Smooth muscle cell (in vitro differentiated cells): ENCODE measurements at regions not wholly inside any gene's neighbourhood (a gene's known extent, or its start where the extent isn't known, plus 50 kb on each side); places are given as distances from the start of the nearest gene placed in this dataset.

Experiments used
- DNase-seq: peaks from one replicate; lab custom pipeline; 2025; ENCODE audit not compliant: unreplicated experiment; lab: John Stamatoyannopoulos, UW
- H2AFZ ChIP-seq: fragments of 200-600 bp; sonication (generic); 2 replicates; pipeline ENCODE4 v1.6.0; 2016; ENCODE audit warnings: antibody characterized with exemption, low read depth, mild to moderate bottlenecking
- H3F3A ChIP-seq: fragments of 200-600 bp; sonication (generic); 2 replicates; pipeline ENCODE4 v1.6.0; 2017; ENCODE audit warnings: antibody characterized with exemption, low read depth
- H3K27ac ChIP-seq: fragments of 200-600 bp; sonication (generic); 2 replicates; pipeline ENCODE4 v1.5.1; 2016; ENCODE audit warnings: low read depth, mild to moderate bottlenecking
- H3K27me3 ChIP-seq: fragments of 200-600 bp; sonication (generic); 2 replicates; pipeline ENCODE4 v1.6.1; 2016; ENCODE audit warnings: low read depth, mild to moderate bottlenecking
- H3K36me3 ChIP-seq: fragments of 200-600 bp; sonication (generic); 2 replicates; pipeline ENCODE4 v1.5.1; 2016; ENCODE audit warnings: low read depth
- H3K4me1 ChIP-seq: fragments of 200-600 bp; sonication (generic); 2 replicates; pipeline ENCODE4 v1.5.1; 2016; ENCODE audit warnings: low read depth
- H3K4me2 ChIP-seq: fragments of 200-600 bp; sonication (generic); 2 replicates; pipeline ENCODE4 v1.6.0; 2016; ENCODE audit warnings: mild to moderate bottlenecking
- H3K4me3 ChIP-seq: fragments of 200-600 bp; sonication (generic); 2 replicates; pipeline ENCODE4 v1.5.1; 2016; ENCODE audit warnings: mild to moderate bottlenecking
- H3K79me2 ChIP-seq: fragments of 200-600 bp; sonication (generic); 2 replicates; pipeline ENCODE4 v1.6.0; 2016; ENCODE audit warnings: low read depth, mild to moderate bottlenecking
- H3K9ac ChIP-seq: fragments of 200-600 bp; sonication (generic); 2 replicates; pipeline ENCODE4 v1.6.0; 2016; ENCODE audit warnings: low read depth
- H3K9me3 ChIP-seq: fragments of 200-600 bp; sonication (generic); replicated peaks from 2 replicates; pipeline ENCODE4 v1.5.1; 2016; ENCODE audit warnings: low read depth
- H4K20me1 ChIP-seq: fragments of 200-600 bp; sonication (generic); 2 replicates; pipeline ENCODE4 v1.6.0; 2016; ENCODE audit warnings: low read depth
- CTCF ChIP-seq: fragments of 200-600 bp; sonication (generic); IDR thresholded peaks from 2 replicates; pipeline ENCODE4 v1.5.1; 2017; ENCODE audit warnings: borderline replicate concordance, mild to moderate bottlenecking, antibody characterized with exemption; ENCODE audit not compliant: insufficient read depth, poor library complexity, severe bottlenecking
- WGBS: methylation state at CpG from one replicate; pipeline ENCODE4 v1.1.7; 2016; ENCODE audit warnings: low lambda C conversion rate; 5-methylcytosine and 5-hydroxymethylcytosine counted together

GRCh38 chr3:145767909-145768308 is 393.1 kb downstream of the PLOD2 start:
- no peaks in the 10 kb centered on the region for H3K27me3 ChIP-seq
- peak; percentile 40 for TF ChIP-seq CTCF
- H3F3A ChIP-seq = no peaks in the 10 kb centered on the region
- no peaks in the 10 kb centered on the region for H4K20me1 ChIP-seq
- no peaks in the 10 kb centered on the region for H3K9me3 ChIP-seq
- no peak overlapping the region for H2AFZ ChIP-seq
- WGBS = 2% methylated on average over 1 of the region's 1 CpG
- H3K27ac ChIP-seq = no peak overlapping the region
- DNase-seq = no peak
- H3K4me1 ChIP-seq = peaks cover 6% of the 10 kb centered on the region
- no peaks in the 10 kb centered on the region for H3K79me2 ChIP-seq
- H3K4me3 ChIP-seq = no peak overlapping the region
- no peak overlapping the region for H3K9ac ChIP-seq
- H3K4me2 ChIP-seq = no peak overlapping the region
- H3K36me3 ChIP-seq = no peaks in the 10 kb centered on the region

GRCh38 chr3:145776782-145777408 is 384.1 kb downstream of the PLOD2 start:
- H3F3A ChIP-seq = no peaks in the 10 kb centered on the region
- no peaks in the 10 kb centered on the region for H3K9me3 ChIP-seq
- H4K20me1 ChIP-seq = no peaks in the 10 kb centered on the region
- H3K79me2 ChIP-seq = no peaks in the 10 kb centered on the region
- no peak for DNase-seq
- 67% methylated on average over 4 of the region's 4 CpGs for WGBS
- H3K36me3 ChIP-seq = no peaks in the 10 kb centered on the region
- H3K27ac ChIP-seq = no peak overlapping the region
- no peak overlapping the region for H3K9ac ChIP-seq
- H3K4me3 ChIP-seq = no peak overlapping the region
- H3K27me3 ChIP-seq = no peaks in the 10 kb centered on the region
- H3K4me2 ChIP-seq = no peak overlapping the region
- H3K4me1 ChIP-seq = no peaks in the 10 kb centered on the region
- peak overlapping the region; percentile 29 for H2AFZ ChIP-seq
- peak; percentile 71 for TF ChIP-seq CTCF

- no peaks in the 10 kb centered on the region for H3K4me1 ChIP-seq
Measured at GRCh38 chr3:145780301-145780700, 380.7 kb downstream of the PLOD2 start.

More at GRCh38 chr3:145780301-145780700, 380.7 kb downstream of the PLOD2 start:
- no peaks in the 10 kb centered on the region for H3K36me3 ChIP-seq
- no peak for TF ChIP-seq CTCF
- H3K27me3 ChIP-seq = no peaks in the 10 kb centered on the region
- H2AFZ ChIP-seq = no peak overlapping the region
- H3K9me3 ChIP-seq = no peaks in the 10 kb centered on the region
- H3K4me2 ChIP-seq = no peak overlapping the region
- H3K27ac ChIP-seq = no peak overlapping the region
- WGBS = 94% methylated on average over 4 of the region's 4 CpGs
- no peak overlapping the region for H3K9ac ChIP-seq
- H3K4me3 ChIP-seq = no peak overlapping the region
- no peak for DNase-seq
- H3F3A ChIP-seq = no peaks in the 10 kb centered on the region
- no peaks in the 10 kb centered on the region for H3K79me2 ChIP-seq
- no peaks in the 10 kb centered on the region for H4K20me1 ChIP-seq
